Neural crest cell (in vitro differentiated cells): ENCODE measurements at regions not wholly inside any gene's neighbourhood (a gene's known extent, or its start where the extent isn't known, plus 50 kb on each side); places are given as distances from the start of the nearest gene placed in this dataset.

Experiments
- DNase-seq: peaks from one replicate; pipeline ENCODE4 v3.0.0; 2021; ENCODE audit warnings: low read depth, mixed read lengths, low spot score
- H3K27ac Mint-ChIP-seq: one replicate; pipeline ENCODE4 v1.8.0; 2021; ENCODE audit warnings: mild to moderate bottlenecking, mixed read lengths; ENCODE audit not compliant: unreplicated experiment
- H3K27me3 Mint-ChIP-seq: 2 replicates; pipeline ENCODE4 v1.8.0; 2021; ENCODE audit warnings: low read depth, mild to moderate bottlenecking, mixed read lengths
- H3K36me3 Mint-ChIP-seq: 2 replicates; pipeline ENCODE4 v1.8.0; 2021; ENCODE audit warnings: low read depth, mild to moderate bottlenecking, mixed read lengths
- H3K4me1 Mint-ChIP-seq: 2 replicates; pipeline ENCODE4 v1.8.0; 2021; ENCODE audit warnings: mixed read lengths
- H3K4me3 Mint-ChIP-seq: one replicate; pipeline ENCODE4 v1.8.0; 2021; ENCODE audit warnings: mild to moderate bottlenecking, mixed read lengths
- H3K9me3 Mint-ChIP-seq: 2 replicates; pipeline ENCODE4 v1.8.0; 2021; ENCODE audit warnings: mixed read lengths
- TF ChIP-seq, protein P1 (sequence below): fragments of 200-600 bp; sonication (generic); conservative IDR thresholded peaks from 2 replicates; pipeline ENCODE4 v1.5.0; 2021; ENCODE audit warnings: antibody characterized with exemption, mild to moderate bottlenecking

DNA sequence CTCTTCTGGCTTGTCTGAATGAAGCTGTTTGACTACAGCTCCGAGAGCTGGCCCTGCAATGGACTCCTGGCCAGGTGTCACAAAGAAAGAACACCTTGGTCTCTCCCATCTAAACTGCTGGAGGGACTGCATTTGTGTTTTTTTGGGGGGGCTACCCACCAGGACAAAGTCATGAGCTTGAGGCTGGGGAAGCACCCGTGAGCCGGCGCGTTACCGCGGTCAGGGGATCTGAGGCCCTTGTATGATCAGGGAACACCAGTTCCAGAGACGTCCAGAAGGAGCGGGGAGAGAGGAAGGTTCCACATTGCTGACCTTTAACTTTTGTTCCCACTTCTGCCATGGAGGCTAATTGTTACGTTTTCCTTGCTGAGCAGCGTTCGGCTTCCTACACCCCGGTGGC lies 84.5 kb upstream of the C1orf174 start:
- H3K36me3 Mint-ChIP-seq, result no peaks in the 10 kb centered on the region
- H3K9me3 Mint-ChIP-seq, result no peaks in the 10 kb centered on the region
- DNase-seq, result no peak
- TF ChIP-seq, protein P1, sequence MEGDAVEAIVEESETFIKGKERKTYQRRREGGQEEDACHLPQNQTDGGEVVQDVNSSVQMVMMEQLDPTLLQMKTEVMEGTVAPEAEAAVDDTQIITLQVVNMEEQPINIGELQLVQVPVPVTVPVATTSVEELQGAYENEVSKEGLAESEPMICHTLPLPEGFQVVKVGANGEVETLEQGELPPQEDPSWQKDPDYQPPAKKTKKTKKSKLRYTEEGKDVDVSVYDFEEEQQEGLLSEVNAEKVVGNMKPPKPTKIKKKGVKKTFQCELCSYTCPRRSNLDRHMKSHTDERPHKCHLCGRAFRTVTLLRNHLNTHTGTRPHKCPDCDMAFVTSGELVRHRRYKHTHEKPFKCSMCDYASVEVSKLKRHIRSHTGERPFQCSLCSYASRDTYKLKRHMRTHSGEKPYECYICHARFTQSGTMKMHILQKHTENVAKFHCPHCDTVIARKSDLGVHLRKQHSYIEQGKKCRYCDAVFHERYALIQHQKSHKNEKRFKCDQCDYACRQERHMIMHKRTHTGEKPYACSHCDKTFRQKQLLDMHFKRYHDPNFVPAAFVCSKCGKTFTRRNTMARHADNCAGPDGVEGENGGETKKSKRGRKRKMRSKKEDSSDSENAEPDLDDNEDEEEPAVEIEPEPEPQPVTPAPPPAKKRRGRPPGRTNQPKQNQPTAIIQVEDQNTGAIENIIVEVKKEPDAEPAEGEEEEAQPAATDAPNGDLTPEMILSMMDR, result no peak
- no peaks in the 10 kb centered on the region for H3K27me3 Mint-ChIP-seq
- peak overlapping the region; percentile 43 for H3K27ac Mint-ChIP-seq
- no peak overlapping the region for H3K4me3 Mint-ChIP-seq
- peaks cover 9% of the 10 kb centered on the region for H3K4me1 Mint-ChIP-seq

DNA sequence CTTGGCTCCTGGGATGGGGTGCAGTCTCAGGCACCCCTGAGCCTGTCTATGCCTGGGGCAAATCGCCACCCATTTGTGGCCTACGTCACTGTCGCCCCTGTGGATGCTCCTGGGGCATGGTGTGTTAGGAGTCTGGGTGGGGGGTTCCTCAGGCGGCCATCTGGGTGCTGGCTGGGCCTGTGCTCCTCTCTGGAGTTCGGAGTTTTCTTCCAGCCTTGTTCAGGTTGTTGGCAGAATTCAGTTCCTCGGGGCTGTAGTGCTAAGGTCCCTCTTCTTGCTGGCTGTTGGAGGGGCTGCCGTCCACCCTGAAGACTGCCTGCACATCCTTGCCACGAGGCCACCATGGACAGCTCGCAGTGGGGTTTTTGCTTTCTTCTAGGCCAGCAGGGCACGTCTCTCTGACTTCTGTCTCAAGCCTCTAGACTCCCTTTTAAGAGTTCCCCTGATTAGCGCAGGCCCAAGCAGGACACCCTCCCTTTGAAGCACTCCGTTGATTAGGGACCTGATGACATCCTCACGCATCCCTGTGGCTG lies 86.7 kb upstream of the C1orf174 start:
- H3K9me3 Mint-ChIP-seq, result peaks cover 2% of the 10 kb centered on the region
- H3K27ac Mint-ChIP-seq, result no peak overlapping the region
- peaks cover 9% of the 10 kb centered on the region for H3K4me1 Mint-ChIP-seq
- TF ChIP-seq, protein P1, result no peak
- H3K27me3 Mint-ChIP-seq, result peaks cover 4% of the 10 kb centered on the region
- DNase-seq, result no peak
- H3K36me3 Mint-ChIP-seq, result no peaks in the 10 kb centered on the region
- no peak overlapping the region for H3K4me3 Mint-ChIP-seq

DNA sequence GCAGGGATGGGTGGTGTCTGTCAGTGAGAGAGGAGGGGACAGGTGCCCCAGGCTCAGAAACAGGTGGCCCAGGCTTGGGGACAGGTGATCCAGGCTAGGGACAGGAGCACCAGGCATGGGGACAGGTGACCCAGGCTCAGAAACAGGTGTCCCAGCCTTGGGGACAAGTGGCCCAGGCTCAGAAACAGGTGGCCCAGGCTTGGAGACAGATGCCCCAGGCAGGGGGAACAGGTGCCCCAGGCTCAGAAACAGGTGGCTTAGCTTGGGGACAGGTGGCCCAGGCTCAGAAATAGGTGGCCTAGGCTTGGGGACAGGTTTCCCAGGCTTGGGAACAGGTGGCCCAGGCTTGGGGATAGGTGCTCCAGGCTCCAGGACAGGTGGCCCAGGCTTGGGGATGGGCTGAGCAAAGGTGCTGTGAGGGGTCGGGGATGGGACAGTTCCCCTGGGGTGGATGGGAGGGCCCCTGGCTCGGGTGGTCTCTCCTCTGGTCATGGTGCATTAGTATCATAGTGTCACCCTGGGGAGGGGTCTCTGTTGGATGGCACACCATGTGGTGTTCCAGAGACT lies 87.7 kb upstream of the C1orf174 start:
- Mint-ChIP-seq H3K36me3 (no peaks in the 10 kb centered on the region), H3K27ac (no peak overlapping the region), H3K27me3 (peaks cover 4% of the 10 kb centered on the region), H3K4me1 (peaks cover 6% of the 10 kb centered on the region), H3K4me3 (no peak overlapping the region), H3K9me3 (peaks cover 7% of the 10 kb centered on the region)
- no peak for DNase-seq
- TF ChIP-seq, protein P1, result no peak

DNA sequence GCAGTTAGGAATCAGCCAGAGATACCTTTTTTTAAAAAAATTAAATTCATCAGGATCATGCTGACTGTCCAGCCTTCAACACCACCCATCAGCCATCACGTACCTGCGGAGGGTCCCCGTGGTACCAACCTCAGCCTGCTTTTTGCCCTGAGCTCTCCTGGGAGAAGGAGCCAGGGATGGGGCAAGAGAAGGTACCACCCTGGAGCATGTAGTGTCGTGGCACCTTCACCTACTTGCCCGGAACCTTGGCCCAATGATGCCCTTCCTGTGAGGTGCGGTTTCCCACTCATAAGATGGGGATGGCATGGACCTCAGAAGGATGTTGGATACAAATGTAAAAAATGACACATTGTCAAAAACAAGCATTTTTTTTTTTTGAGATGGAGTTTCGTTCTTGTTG lies 88.4 kb upstream of the C1orf174 start:
- no peak for DNase-seq
- Mint-ChIP-seq H3K27me3 (peaks cover 4% of the 10 kb centered on the region), H3K4me1 (peaks cover 1% of the 10 kb centered on the region), H3K9me3 (peaks cover 7% of the 10 kb centered on the region), H3K4me3 (no peak overlapping the region), H3K27ac (no peak overlapping the region), H3K36me3 (no peaks in the 10 kb centered on the region)
- TF ChIP-seq, protein P1, result no peak

DNA sequence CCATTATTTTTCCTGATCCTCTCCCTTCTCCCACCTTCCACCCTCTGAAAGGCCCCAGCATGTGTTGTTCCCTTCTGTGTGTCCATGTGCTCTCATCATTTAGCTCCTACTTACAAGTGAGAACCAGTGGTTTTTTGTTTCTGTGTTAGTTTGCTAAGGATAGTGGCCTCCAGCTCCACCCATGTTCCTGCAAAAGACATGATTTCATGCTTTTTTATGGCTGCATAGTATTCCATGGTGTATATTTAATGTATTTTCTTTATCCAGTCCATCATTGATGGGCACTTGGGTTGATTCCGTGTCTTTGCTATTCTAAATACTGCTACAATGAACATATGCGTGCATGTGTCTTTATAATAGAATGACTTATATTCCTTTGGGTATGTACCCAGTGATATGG lies 89.4 kb upstream of the C1orf174 start:
- peaks cover 4% of the 10 kb centered on the region for H3K27me3 Mint-ChIP-seq
- H3K4me1 Mint-ChIP-seq, result no peaks in the 10 kb centered on the region
- H3K36me3 Mint-ChIP-seq, result no peaks in the 10 kb centered on the region
- peaks cover 7% of the 10 kb centered on the region for H3K9me3 Mint-ChIP-seq
- TF ChIP-seq, protein P1, result no peak
- no peak overlapping the region for H3K4me3 Mint-ChIP-seq
- H3K27ac Mint-ChIP-seq, result no peak overlapping the region
- no peak for DNase-seq
